HepG2 (cell line): ENCODE measurements at regions not wholly inside any gene's neighbourhood (a gene's known extent, or its start where the extent isn't known, plus 50 kb on each side); places are given as distances from the start of the nearest gene placed in this dataset.

Source experiments
- ATAC-seq: fragments of 200-7000 bp; cut with Tn5 transposase; 3 replicates; pipeline ENCODE4 v1.9.1; 2020; ENCODE audit warnings: mild to moderate bottlenecking, moderate library complexity
- BruUV-seq: library from RNA; stranded (reverse); fragments of 400-500 nt; replicated peaks from 2 replicates; lab custom pipeline; 2021; lab: Mats Ljungman, UMichigan
- CTCF ChIA-PET: fragments of 300-600 bp; formaldehyde crosslinking; extraction: SDS; loops from one replicate; lab custom pipeline; 2021; ENCODE audit warnings: low total read pairs, inconsistent platforms, low intra/inter-chr PET ratio; lab: Yijun Ruan, JAX
- POLR2A ChIA-PET: fragments of 350-600 bp; sonication (Branson Sonifier 250); formaldehyde crosslinking; loops from one replicate; lab custom pipeline; 2020; ENCODE audit warnings: antibody characterized with exemption, inconsistent platforms; lab: Yijun Ruan, JAX
- DNase-seq: peaks from one replicate; pipeline ENCODE4 v3.0.0-alpha.2; 2015; ENCODE audit warnings: low spot score
- FAIRE-seq: peaks from 3 replicates; lab custom pipeline; 2011; peaks lifted over from hg19 to GRCh38; lab: Jason Lieb, UNC
- H2AFZ ChIP-seq: one replicate; pipeline ENCODE4 v1.6.1; 2011; ENCODE audit warnings: low read length, inconsistent platforms
- H3K27ac ChIP-seq: fragments of 300-600 bp; 3 replicates; pipeline ENCODE4 v1.8.0; 2011; ENCODE audit warnings: mixed run types, mild to moderate bottlenecking, mixed read lengths, low read length, inconsistent platforms; ENCODE audit not compliant: insufficient read depth; ENCODE audit errors: extremely low read length
- H3K27me3 ChIP-seq, 2 experiments: fragments of 200-600 bp in 1 of 2; 2 replicates in 1 of 2; 3 replicates in 1 of 2; pipeline versions ENCODE4 v1.6.0 to v1.8.0; 2011; ENCODE audit warnings: low read length in 2 of 2, mild to moderate bottlenecking in 2 of 2, moderate library complexity in 2 of 2, inconsistent platforms in 1 of 2; ENCODE audit not compliant: insufficient read depth in 2 of 2, control insufficient read depth in 1 of 2
- H3K36me3 ChIP-seq, 2 experiments: fragments of 200-600 bp in 1 of 2; replicated peaks in 1 of 2; 2 replicates in 1 of 2; 3 replicates in 1 of 2; pipeline versions ENCODE4 v1.5.1 to v1.8.0; 2011; ENCODE audit warnings: low read length in 2 of 2, inconsistent platforms in 1 of 2; ENCODE audit not compliant: insufficient read depth in 2 of 2, control insufficient read depth in 1 of 2
- H3K4me1 ChIP-seq: 2 replicates; pipeline ENCODE4 v1.5.1; 2012; ENCODE audit warnings: low read length, inconsistent platforms; ENCODE audit not compliant: insufficient read depth
- H3K4me2 ChIP-seq: 2 replicates; pipeline ENCODE4 v1.6.0; 2011; ENCODE audit warnings: low read depth, low read length, inconsistent platforms
- H3K4me3 ChIP-seq, 3 experiments: fragments of 200-600 bp in 1 of 3; sonication (generic), shearing (Covaris generic) in 1 of 3; replicated peaks in 1 of 3; 2 replicates each; pipeline ENCODE4 v1.5.1; 2011 to 2016; ENCODE audit warnings: low read length in 3 of 3, inconsistent platforms in 2 of 3, low read depth in 2 of 3, mild to moderate bottlenecking in 2 of 3, control low read depth in 1 of 3, mixed read lengths in 1 of 3; ENCODE audit not compliant: insufficient read depth in 1 of 3
- H3K79me2 ChIP-seq: one replicate; pipeline ENCODE4 v1.6.1; 2011; ENCODE audit warnings: low read length, inconsistent platforms; ENCODE audit not compliant: insufficient read depth
- H3K9ac ChIP-seq: 2 replicates; pipeline ENCODE4 v1.6.0; 2011; ENCODE audit warnings: mild to moderate bottlenecking, low read depth, low read length, inconsistent platforms; ENCODE audit not compliant: insufficient read depth
- H3K9me3 ChIP-seq: 2 replicates; pipeline ENCODE4 v1.5.1; 2012; ENCODE audit warnings: mild to moderate bottlenecking, low read length
- H4K20me1 ChIP-seq: 2 replicates; pipeline ENCODE4 v1.6.0; 2011; ENCODE audit warnings: inconsistent platforms, mild to moderate bottlenecking, low read length, moderate library complexity; ENCODE audit not compliant: insufficient read depth
- EED ChIP-seq: sonication (generic); formaldehyde crosslinking; IDR thresholded peaks from 2 replicates; pipeline ENCODE4 v1.5.0; 2020; ENCODE audit warnings: mild to moderate bottlenecking, missing genetic modification reagents
- HMG20A ChIP-seq: IDR thresholded peaks from 2 replicates; pipeline ENCODE4 v1.6.1; 2016; ENCODE audit warnings: borderline replicate concordance
- HOXA3 ChIP-seq: sonication (generic); formaldehyde crosslinking; IDR thresholded peaks from 2 replicates; pipeline ENCODE4 v1.5.0; 2020; ENCODE audit warnings: missing genetic modification reagents
- IRF2 ChIP-seq: IDR thresholded peaks from 2 replicates; pipeline ENCODE4 v1.6.1; 2018; ENCODE audit warnings: missing genetic modification reagents, missing compliant biosample characterization
- MLX ChIP-seq: IDR thresholded peaks from 2 replicates; pipeline ENCODE4 v1.6.1; 2016
- MTERF4 ChIP-seq: sonication (generic); formaldehyde crosslinking; IDR thresholded peaks from 2 replicates; pipeline ENCODE4 v1.8.0; 2023; ENCODE audit warnings: mild to moderate bottlenecking, missing genetic modification reagents
- NR3C1 ChIP-seq: sonication (generic); formaldehyde crosslinking; IDR thresholded peaks from 2 replicates; pipeline ENCODE4 v1.4.0; 2020; ENCODE audit warnings: missing genetic modification reagents
- PRMT3 ChIP-seq: sonication (generic); formaldehyde crosslinking; IDR thresholded peaks from 2 replicates; pipeline ENCODE4 v1.8.1; 2022; ENCODE audit warnings: low read depth, mild to moderate bottlenecking, moderate library complexity, missing genetic modification reagents, borderline replicate concordance
- TFDP2 ChIP-seq: sonication (generic); formaldehyde crosslinking; IDR thresholded peaks from 2 replicates; pipeline ENCODE4 v1.4.0; 2020; ENCODE audit warnings: missing genetic modification reagents
- ZNF256 ChIP-seq: sonication (generic); formaldehyde crosslinking; conservative IDR thresholded peaks from 2 replicates; pipeline ENCODE4 v1.4.0; 2020; ENCODE audit warnings: missing genetic modification reagents
- ZNF337 ChIP-seq: sonication (generic); formaldehyde crosslinking; IDR thresholded peaks from 2 replicates; pipeline ENCODE4 v1.5.1; 2020; ENCODE audit warnings: missing genetic modification reagents, low read depth, mild to moderate bottlenecking, borderline replicate concordance
- ZNF367 ChIP-seq: sonication (generic); formaldehyde crosslinking; IDR thresholded peaks from 2 replicates; pipeline ENCODE4 v1.4.0; 2020; ENCODE audit warnings: missing genetic modification reagents, borderline replicate concordance
- ZNF382 ChIP-seq: sonication (generic); formaldehyde crosslinking; IDR thresholded peaks from 2 replicates; pipeline ENCODE4 v1.5.0; 2020; ENCODE audit warnings: missing genetic modification reagents, mild to moderate bottlenecking, borderline replicate concordance
- ZNF616 ChIP-seq: sonication (generic); formaldehyde crosslinking; IDR thresholded peaks from 2 replicates; pipeline ENCODE4 v1.5.0; 2020; ENCODE audit warnings: low read depth, mild to moderate bottlenecking, missing genetic modification reagents
- WGBS: methylation state at CpG from one replicate; pipeline ENCODE4 v1.1.6; 2017; ENCODE audit warnings: low lambda C conversion rate; 5-methylcytosine and 5-hydroxymethylcytosine counted together
- in situ Hi-C: cut with HindIII; loops from 2 replicates; pipeline ENCODE4 v1.10.0; 2017; ENCODE audit warnings: low pct_unique_long_range_greater_than_20kb; ENCODE audit not compliant: extremely low pct_ligation_motif_present
- intact Hi-C: fragments of 100-400 bp; cut with micrococcal nuclease; formaldehyde crosslinking; loops from one replicate; pipeline ENCODE4 v1.10.0; 2022; ENCODE audit not compliant: unreplicated experiment

DNA sequence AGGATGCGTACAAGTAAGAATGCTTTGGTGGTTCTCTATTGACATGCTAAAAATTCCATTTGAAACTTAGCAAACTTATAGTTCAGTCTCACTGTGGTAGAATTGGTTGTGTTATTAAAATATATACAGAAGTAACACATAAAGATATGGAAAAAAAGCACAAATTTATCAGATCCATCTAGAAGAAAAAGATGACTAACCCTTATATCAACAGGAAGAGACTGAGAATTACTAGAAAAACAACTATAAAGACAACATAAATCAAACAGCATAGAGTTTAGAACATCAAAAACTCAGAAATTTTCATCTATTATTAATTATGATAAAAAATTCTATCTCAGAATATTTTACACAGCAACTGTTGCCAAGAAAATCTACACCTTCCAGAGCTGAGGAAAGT is 491.0 kb downstream of the ETNK1 start:
- in situ Hi-C loops = no loop called here
- BruUV-seq = no TSS peak
- Histone ChIP-seq H3K9ac (no peak overlapping the region), H3K4me2 (no peak overlapping the region), H3K4me3 (no peak overlapping the region), H3K36me3 (no peaks in the 10 kb centered on the region; a peak in 1 of 5 replicates), H3K27ac (no peak overlapping the region), H3K9me3 (no peaks in the 10 kb centered on the region), H3K4me1 (no peaks in the 10 kb centered on the region), H2AFZ (no peak overlapping the region), H3K27me3 (no peaks in the 10 kb centered on the region), H3K79me2 (no peaks in the 10 kb centered on the region)
- FAIRE-seq (no peak), ATAC-seq (no peak)
- intact Hi-C loops = no loop called here
- ChIA-PET POLR2A (no interaction called here), CTCF (no interaction called here)
- TF ChIP-seq MLX (CRISPR knock-in tag) = no peak
- TF ChIP-seq NR3C1 (CRISPR knock-in tag) = no peak
- TF ChIP-seq EED (CRISPR knock-in tag) = no peak
- TF ChIP-seq IRF2 (CRISPR knock-in tag) = no peak
- TF ChIP-seq HMG20A = no peak
- no peak for TF ChIP-seq ZNF367 (CRISPR knock-in tag)
- TF ChIP-seq ZNF616 (CRISPR knock-in tag) = no peak
- no peak for TF ChIP-seq ZNF256 (CRISPR knock-in tag)
- TF ChIP-seq TFDP2 (CRISPR knock-in tag) = no peak
- TF ChIP-seq, all 625 proteins: peak for 0
- no peaks in the 10 kb centered on the region for H4K20me1 ChIP-seq
- DNase-seq = no peak
- 90% methylated on average over 1 of the region's 1 CpG for WGBS

DNA sequence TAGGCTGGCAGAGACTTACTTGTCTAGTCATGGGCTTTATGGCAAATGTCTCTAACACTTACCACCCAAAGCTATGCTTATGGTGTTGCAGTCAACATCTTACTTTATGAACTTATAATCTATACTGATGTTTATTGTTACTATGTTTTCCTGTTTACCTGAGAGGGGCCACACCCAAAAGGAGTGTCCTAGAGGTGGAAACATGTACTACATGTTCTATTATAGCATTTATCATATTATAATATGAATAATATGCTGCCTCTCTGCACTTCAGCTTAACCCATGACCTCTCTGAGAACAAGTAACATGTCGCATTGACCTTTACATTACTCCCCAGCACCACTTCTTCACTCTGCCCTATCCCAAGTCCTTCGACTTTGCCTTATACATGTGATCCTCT is 501.8 kb downstream of the ETNK1 start:
- Histone ChIP-seq H2AFZ (no peak overlapping the region), H3K9ac (no peak overlapping the region), H3K36me3 (no peaks in the 10 kb centered on the region), H3K4me3 (no peak overlapping the region), H3K27me3 (no peaks in the 10 kb centered on the region; a peak in 1 of 5 replicates), H3K4me1 (no peaks in the 10 kb centered on the region), H3K4me2 (no peak overlapping the region), H3K9me3 (no peaks in the 10 kb centered on the region), H3K79me2 (no peaks in the 10 kb centered on the region), H4K20me1 (no peaks in the 10 kb centered on the region), H3K27ac (no peak overlapping the region)
- intact Hi-C loops = no loop called here
- no peak for TF ChIP-seq ZNF337 (CRISPR knock-in tag)
- no peak for TF ChIP-seq ZNF382 (CRISPR knock-in tag)
- no peak for TF ChIP-seq PRMT3
- no peak for TF ChIP-seq MTERF4
- TF ChIP-seq HOXA3 (CRISPR knock-in tag) = no peak
- BruUV-seq = no TSS peak
- no peak for DNase-seq
- CTCF ChIA-PET = no interaction called here
- no peak for FAIRE-seq
- 0% methylated on average over 2 of the region's 2 CpGs for WGBS
- no peak for ATAC-seq
- POLR2A ChIA-PET = no interaction called here
- in situ Hi-C loops = no loop called here
